ACHN (cell line): ENCODE measurements at regions not wholly inside any gene's neighbourhood (a gene's known extent, or its start where the extent isn't known, plus 50 kb on each side); places are given as distances from the start of the nearest gene placed in this dataset.
A peak's percentile ranks its signal among the peaks of the same experiment; 100 is the strongest.

Experiments
- DNase-seq: peaks from one replicate; pipeline ENCODE4 v3.0.0-alpha.2; 2015
- in situ Hi-C: cut with HindIII; loops from 2 replicates; pipeline ENCODE4 v1.10.0; 2017; ENCODE audit warnings: low sequenced_read_pairs, low pct_ligation_motif_present, low pct_unique_long_range_greater_than_20kb

DNA sequence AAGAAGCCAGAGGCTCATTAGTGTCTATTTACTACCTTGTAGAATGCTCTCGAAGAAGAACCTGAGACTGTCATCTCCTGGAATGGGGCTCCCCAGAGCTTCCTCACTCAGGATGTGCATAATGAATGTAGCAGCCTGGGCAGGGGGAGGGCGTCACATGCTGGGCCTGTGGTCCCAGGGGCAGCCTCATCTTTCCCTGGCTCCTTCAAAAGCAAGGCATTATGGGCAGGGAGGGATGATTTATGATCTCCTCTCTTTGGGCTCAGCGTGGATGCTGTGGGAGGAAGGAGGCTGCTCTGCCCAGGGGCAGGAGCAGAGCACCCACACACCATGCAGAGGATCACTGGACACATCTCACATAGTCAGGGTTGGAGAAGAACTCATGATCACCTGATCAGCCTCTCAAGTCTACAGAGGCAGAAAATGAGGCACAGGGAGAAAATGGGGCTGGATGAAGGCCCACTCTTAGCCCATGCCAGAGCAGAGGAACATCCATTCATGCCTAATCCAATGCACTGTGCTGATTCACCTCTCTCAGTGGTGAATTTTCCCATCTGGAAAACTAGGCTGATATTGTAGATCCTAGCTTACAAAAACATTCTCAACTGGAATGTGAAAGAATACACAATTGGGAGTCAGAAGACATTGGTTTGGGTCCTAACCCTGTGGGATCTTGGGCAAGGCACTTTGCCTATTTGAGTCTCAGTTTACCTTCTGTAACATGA is 173.7 kb downstream of the CARTPT start:
- DNase-seq = no peak
- in situ Hi-C loops = no loop called here

DNA sequence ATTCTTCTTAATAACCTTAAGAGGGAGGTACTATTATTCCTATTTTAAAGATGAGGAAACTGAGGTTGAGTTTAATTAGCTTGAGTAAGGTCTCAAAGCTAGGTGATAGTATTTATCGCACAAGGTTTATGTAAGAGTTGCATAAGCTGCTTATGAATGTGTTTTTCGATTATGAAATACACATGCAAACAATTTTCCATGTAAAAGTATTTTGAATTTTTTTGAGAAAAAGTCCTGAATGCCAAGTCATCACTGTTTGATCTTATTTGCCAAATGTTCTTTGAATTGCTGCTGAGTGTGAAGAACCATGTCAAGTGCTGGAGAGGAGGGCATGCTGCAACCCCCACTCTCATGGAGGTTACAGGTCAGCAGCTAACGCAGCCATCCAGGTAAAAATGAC is 174.4 kb downstream of the CARTPT start:
- no peak for DNase-seq
- in situ Hi-C loops = no loop called here

GRCh38 chr5:71894091-71894490 is 175.0 kb downstream of the CARTPT start:
- no peak for DNase-seq
- in situ Hi-C loops = no loop called here

DNA sequence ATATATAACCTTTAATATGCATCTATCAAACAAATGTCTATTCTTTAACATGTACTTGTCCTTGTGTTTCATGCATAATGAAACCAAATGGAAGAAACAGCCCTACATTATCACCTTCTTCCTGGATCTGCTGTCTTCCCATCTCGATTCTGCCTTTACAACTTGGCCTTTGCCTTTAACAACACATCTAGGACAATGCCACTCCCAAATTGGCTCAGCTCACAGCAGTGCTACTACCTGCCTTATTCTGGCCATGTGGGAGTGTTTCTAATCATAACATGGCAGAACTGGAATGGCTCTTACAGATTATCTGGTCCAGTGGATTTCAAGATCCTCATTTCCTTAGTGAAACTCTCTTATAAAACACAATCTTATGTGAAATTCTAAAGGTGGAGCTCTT is 176.5 kb downstream of the CARTPT start:
- in situ Hi-C loops = no loop called here

DNA sequence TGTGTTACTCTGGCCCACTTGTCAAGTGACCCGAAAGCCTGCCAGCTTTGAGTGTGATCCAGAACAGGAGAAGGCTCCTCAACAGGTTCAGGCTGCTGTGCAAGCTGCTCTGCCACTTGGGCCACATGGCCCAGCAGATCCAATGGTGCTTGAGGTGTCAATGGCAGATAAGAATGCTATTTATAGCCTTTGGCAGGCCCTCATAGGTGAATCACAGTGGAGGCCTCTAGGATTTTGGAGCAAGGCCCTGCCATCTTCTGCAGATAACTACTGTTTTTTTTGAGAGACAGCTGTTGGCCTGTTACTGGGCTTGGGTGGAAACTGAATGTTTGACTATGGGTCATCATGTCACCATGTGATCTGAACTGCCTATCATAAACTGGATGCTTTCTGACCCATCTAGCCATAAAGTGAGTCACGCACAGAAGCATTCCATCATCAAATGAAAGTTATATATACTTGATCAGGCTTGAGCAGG is 180.8 kb downstream of the CARTPT start:
- no peak for DNase-seq
- in situ Hi-C loops = no loop called here

More for the DNA sequence above, 176.5 kb downstream of the CARTPT start:
- no peak for DNase-seq

DNA sequence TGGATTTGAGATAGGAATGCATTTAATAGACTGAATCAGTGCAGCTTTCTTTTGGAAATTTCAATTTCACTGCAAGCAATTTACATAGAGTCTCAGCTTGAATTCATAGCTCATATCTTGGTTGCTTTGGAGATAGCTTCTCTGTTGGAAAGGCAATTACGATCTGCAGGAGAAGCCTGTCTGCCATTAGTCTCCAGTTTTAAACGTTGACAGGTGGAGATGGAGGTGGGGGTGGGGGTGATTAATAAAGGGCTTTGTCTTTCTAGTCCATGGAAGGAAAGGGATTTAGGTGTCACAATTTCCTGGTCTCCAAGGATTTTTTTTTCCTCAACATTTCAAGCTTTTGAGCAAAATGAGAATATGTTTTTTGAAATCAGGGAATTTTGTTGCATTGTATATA is 184.7 kb downstream of the CARTPT start:
- in situ Hi-C loops = no loop called here
- DNase-seq = no peak

GRCh38 chr5:71904852-71905251 is 185.8 kb downstream of the CARTPT start:
- in situ Hi-C loops = no loop called here

DNA sequence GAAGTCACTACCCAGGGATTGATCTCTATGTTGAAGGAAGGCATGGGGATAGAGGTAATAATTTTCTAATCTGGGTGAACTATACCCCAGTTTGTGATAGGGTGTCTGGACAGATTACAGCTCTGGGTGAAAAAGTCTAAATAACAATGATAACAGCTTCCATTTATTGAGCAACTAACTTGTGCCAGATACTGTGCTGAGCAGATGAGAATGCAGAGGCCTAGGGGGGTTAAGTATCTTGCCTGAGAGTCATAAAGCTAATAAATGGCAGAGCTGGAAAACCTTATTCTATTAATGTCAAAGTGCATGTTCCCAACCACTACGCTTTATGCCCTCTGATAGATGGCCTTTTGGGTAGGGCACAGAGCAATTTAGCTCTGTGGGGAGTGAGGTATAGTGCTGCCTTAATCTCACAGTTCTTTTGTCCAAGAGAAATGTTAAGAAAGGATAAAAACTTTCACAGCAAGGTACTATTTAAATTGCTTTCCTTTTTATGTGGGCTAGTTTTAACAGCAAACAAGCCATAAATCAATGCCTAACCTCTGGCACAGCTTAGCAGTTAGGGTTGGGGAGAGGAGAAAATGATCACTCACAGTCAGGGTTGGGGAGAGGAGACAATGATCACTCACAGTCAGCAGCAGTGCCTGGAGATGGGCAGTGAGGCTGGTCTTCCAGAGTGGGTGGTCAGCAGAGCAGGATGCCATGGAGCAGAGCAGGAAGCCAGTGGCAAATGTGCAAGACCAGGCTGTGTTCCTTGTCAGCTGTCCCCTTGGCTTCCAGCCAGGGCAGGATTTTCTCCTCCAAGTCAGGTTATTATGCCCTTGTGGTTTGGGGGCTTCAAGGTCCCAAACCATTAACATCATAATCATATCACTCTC is 187.0 kb downstream of the CARTPT start:
- no peak for DNase-seq
- in situ Hi-C loops = no loop called here

More at GRCh38 chr5:71904852-71905251, 185.8 kb downstream of the CARTPT start:
- no peak for DNase-seq

- DNase-seq = no peak
- in situ Hi-C loops = no loop called here
Measured at GRCh38 chr5:71907001-71907588, 188.0 kb downstream of the CARTPT start.

DNA sequence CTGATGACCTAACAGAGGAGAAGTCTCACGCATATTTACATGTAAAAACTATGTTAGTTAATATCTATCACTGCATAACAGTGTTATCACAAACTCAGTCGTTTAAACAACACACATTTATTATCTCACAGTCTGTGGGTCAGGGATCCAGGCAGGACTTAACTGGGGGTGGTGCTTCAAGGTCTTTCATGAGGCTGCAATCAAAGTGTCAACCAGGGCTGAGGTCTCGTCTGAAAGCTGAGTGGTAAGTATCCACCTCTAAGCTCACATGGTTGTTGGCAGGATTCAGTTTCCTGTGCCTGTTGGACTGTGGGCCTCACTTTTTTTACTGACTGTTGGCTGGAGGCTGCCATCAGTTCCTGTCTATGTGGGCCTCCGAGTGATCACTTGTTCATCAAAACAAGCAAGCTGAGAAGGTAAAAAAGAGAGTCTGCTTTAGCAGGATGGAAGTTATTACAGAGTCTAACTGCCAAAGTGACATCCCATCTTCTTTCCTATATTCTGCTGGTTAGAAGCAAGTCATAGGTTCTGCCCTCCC is 188.6 kb downstream of the CARTPT start:
- in situ Hi-C loops = no loop called here
- no peak for DNase-seq

DNA sequence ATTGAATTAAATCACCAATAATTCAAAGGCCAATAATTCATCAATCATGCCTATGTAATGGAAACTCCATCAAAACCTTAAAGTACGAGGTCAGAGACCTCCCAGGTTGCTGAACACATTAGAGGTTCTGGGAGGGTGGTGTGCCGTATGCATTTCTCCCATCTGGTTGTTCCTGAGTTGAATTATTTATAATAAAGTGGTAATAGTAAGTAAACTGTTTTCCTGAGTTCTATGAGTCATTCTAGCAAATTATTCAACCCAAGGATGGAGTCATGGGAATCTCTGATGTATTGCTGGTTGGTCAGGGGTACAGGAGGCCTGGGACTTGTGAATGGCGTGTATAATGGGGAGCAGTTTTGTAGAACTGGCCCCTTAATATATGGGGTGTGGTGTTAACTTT is 191.7 kb downstream of the CARTPT start:
- DNase-seq = no peak
- in situ Hi-C loops = no loop called here

DNA sequence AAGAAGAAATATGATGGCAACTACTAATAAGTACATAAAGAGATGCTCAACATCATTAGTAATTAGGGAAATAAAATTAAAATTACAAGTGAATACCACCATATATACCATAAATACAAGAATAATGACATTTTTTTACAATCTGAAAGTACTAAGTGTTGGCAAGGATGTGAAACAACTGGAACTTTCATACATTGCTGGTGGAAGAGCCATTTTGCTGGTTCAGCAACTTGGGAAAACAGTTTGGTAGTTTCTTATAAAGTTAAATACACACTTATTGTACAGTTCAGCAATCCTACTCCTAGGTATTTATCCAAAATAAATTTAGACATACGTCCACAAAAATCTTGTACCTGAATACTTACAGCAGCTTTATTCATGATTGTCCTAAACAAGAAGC is 192.9 kb downstream of the CARTPT start:
- in situ Hi-C loops = no loop called here
- no peak for DNase-seq

GRCh38 chr5:71914281-71914680 is 193.0 kb upstream of the MAP1B start:
- in situ Hi-C loops = no loop called here
- no peak for DNase-seq

GRCh38 chr5:71922584-71923106 is 184.6 kb upstream of the MAP1B start:
- in situ Hi-C loops = no loop called here
- peak; percentile 57 for DNase-seq

- in situ Hi-C loops = no loop called here
- no peak for DNase-seq
Measured at GRCh38 chr5:71923755-71924154, 183.5 kb upstream of the MAP1B start.

GRCh38 chr5:71924325-71924724 is 182.9 kb upstream of the MAP1B start:
- in situ Hi-C loops = no loop called here
- DNase-seq = no peak

- DNase-seq = no peak
- in situ Hi-C loops = no loop called here
Measured at GRCh38 chr5:71924980-71925379, 182.3 kb upstream of the MAP1B start.

DNA sequence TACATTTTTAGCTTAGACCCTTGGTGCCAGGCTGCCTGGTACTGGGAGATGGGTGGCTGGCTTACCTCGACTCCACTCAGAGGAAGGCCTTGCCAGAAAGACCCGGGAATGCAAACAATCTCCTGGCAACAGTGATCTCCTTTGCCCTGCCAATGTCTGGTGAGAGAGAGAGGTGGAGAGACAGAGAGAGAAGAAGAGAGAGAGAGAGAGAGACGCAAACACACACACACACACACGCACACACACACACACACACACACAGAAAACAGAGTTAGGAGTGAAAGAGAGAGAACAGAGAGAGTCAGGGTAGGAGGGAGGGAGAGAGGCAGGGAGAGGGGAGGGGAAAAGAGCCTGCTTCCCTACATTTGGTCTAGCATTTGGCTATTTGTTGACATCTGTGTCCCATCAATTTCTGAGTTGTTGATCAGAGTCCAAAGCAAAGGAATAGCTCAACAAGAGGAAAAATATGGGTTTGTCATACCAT is 181.6 kb upstream of the MAP1B start:
- in situ Hi-C loops = no loop called here
- DNase-seq = no peak

- in situ Hi-C loops = no loop called here
- DNase-seq = no peak
Measured at GRCh38 chr5:71929003-71929402, 178.3 kb upstream of the MAP1B start.
